Activated CD4-positive, alpha-beta T cell treated with anti-CD3 and anti-CD28 coated beads, Interleukin-2, Interleukin-6, amounts not matched to agents 100 ng/mL and 50 ng/mL, durations not matched to agents 16 hours and 8 hours (primary cell): ENCODE measurements at regions not wholly inside any gene's neighbourhood (a gene's known extent, or its start where the extent isn't known, plus 50 kb on each side); places are given as distances from the start of the nearest gene placed in this dataset.

ENCODE experiments used
- DNase-seq: peaks from one replicate; pipeline ENCODE4 v3.0.0-alpha.2; 2020

GRCh38 chr16:80355335-80355734 lies 185.5 kb upstream of the DYNLRB2 start:
- DNase-seq = no peak

- DNase-seq = no peak
These were observed 190.7 kb upstream of the DYNLRB2 start for GRCh38 chr16:80350061-80350460.

- no peak for DNase-seq
These were observed 192.9 kb upstream of the DYNLRB2 start for GRCh38 chr16:80347900-80348299.

GRCh38 chr16:80347002-80347401 lies 193.8 kb upstream of the DYNLRB2 start:
- no peak for DNase-seq

GRCh38 chr16:80346111-80346632 lies 194.6 kb upstream of the DYNLRB2 start:
- no peak for DNase-seq

- no peak for DNase-seq
These were observed 195.1 kb upstream of the DYNLRB2 start for GRCh38 chr16:80345701-80346100.

- no peak for DNase-seq
These were observed 196.2 kb upstream of the DYNLRB2 start for GRCh38 chr16:80344570-80344969.

- no peak for DNase-seq
These were observed 199.5 kb upstream of the DYNLRB2 start for GRCh38 chr16:80341263-80341662.

GRCh38 chr16:80337786-80338185 lies 203.0 kb upstream of the DYNLRB2 start:
- DNase-seq = no peak

GRCh38 chr16:80330803-80331202 lies 210.0 kb upstream of the DYNLRB2 start:
- no peak for DNase-seq

GRCh38 chr16:80330150-80330549 lies 210.6 kb upstream of the DYNLRB2 start:
- no peak for DNase-seq

GRCh38 chr16:80327740-80328139 lies 213.1 kb upstream of the DYNLRB2 start:
- no peak for DNase-seq

- no peak for DNase-seq
These were observed 216.4 kb upstream of the DYNLRB2 start for GRCh38 chr16:80324371-80324770.

GRCh38 chr16:80323808-80324195 lies 217.0 kb upstream of the DYNLRB2 start:
- DNase-seq = no peak

GRCh38 chr16:80323187-80323807 lies 217.5 kb upstream of the DYNLRB2 start:
- no peak for DNase-seq

GRCh38 chr16:80319181-80319580 lies 221.6 kb upstream of the DYNLRB2 start:
- no peak for DNase-seq

GRCh38 chr16:80318107-80318506 lies 222.7 kb upstream of the DYNLRB2 start:
- no peak for DNase-seq

- no peak for DNase-seq
These were observed 223.2 kb upstream of the DYNLRB2 start for GRCh38 chr16:80317599-80318037.

- no peak for DNase-seq
These were observed 223.7 kb upstream of the DYNLRB2 start for GRCh38 chr16:80317116-80317515.

GRCh38 chr16:80314042-80314441 lies 226.8 kb upstream of the DYNLRB2 start:
- no peak for DNase-seq

GRCh38 chr16:80309178-80309577 lies 231.6 kb upstream of the DYNLRB2 start:
- DNase-seq = no peak

- DNase-seq = no peak
These were observed 235.4 kb upstream of the DYNLRB2 start for GRCh38 chr16:80305410-80305809.

GRCh38 chr16:80303691-80304090 lies 237.1 kb upstream of the DYNLRB2 start:
- DNase-seq = no peak

GRCh38 chr16:80300876-80301275 lies 239.9 kb upstream of the DYNLRB2 start:
- DNase-seq = no peak

- DNase-seq = no peak
These were observed 240.3 kb upstream of the DYNLRB2 start for GRCh38 chr16:80300456-80300855.
